ENCODE measurements at regions not wholly inside any gene's neighbourhood (a gene's known extent, or its start where the extent isn't known, plus 50 kb on each side); places are given as distances from the start of the nearest gene placed in this dataset.

DNA sequence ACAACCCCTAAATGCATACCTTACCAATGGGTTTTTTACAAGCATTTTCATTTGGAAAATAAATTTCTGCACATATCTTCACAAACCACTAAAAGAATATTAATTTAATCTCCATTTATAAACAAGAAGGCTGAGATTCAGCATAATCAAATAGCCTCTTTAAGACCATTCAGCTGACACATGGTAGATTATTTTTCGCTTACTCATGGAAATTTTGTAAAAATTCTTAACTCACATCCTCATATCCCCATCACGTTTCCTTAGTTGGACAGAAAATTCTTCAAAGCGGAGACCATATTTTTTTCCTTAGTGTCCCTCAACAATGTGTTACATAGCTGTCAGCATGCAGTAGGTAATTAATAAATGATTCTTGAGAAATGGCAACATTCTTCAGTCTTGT lies 439.6 kb upstream of the PTCHD4 start:
- Histone ChIP-seq H4K20me1 (ENCODE audit: low read length) (no peaks in the 10 kb centered on the region), H3K27ac (ENCODE audit: low read length) (no peak overlapping the region), H3K9ac (ENCODE audit: low read length) (no peak overlapping the region), H3K4me3 (ENCODE audit: low read length) (no peak overlapping the region), H3K79me2 (ENCODE audit: low read length) (no peaks in the 10 kb centered on the region), H3K36me3 (ENCODE audit: low read depth, low read length) (no peaks in the 10 kb centered on the region), H3K9me3 (ENCODE audit: low read length) (no peaks in the 10 kb centered on the region), H3K9me2 (replicated peaks; ENCODE audit: low read length) (no peaks in the 10 kb centered on the region), H3F3A (ENCODE audit: low read length, unreplicated experiment) (no peaks in the 10 kb centered on the region), H3K27me3 (ENCODE audit: low read length) (no peaks in the 10 kb centered on the region), H3K4me1 (ENCODE audit: insufficient read depth, low read length) (no peaks in the 10 kb centered on the region), H3K4me2 (ENCODE audit: low read length) (no peak overlapping the region), H2AFZ (ENCODE audit: low read length) (no peak overlapping the region)
- intact Hi-C loops (cut with micrococcal nuclease): no loop called here
- ATAC-seq (no peak), DNase-seq (no peak)
- POLR2A ChIA-PET (ENCODE audit: unreplicated experiment): no interaction called here
- TF ChIP-seq EZH2phosphoT487 (IDR thresholded peaks at IDR 0.05; ENCODE audit: borderline replicate concordance, low read length) (no peak), EZH2 (IDR thresholded peaks at IDR 0.05; ENCODE audit: low read length, unreplicated experiment) (no peak)
- TF ChIP-seq, protein P1, sequence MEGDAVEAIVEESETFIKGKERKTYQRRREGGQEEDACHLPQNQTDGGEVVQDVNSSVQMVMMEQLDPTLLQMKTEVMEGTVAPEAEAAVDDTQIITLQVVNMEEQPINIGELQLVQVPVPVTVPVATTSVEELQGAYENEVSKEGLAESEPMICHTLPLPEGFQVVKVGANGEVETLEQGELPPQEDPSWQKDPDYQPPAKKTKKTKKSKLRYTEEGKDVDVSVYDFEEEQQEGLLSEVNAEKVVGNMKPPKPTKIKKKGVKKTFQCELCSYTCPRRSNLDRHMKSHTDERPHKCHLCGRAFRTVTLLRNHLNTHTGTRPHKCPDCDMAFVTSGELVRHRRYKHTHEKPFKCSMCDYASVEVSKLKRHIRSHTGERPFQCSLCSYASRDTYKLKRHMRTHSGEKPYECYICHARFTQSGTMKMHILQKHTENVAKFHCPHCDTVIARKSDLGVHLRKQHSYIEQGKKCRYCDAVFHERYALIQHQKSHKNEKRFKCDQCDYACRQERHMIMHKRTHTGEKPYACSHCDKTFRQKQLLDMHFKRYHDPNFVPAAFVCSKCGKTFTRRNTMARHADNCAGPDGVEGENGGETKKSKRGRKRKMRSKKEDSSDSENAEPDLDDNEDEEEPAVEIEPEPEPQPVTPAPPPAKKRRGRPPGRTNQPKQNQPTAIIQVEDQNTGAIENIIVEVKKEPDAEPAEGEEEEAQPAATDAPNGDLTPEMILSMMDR (conservative IDR thresholded peaks at IDR 0.05; ENCODE audit: low read depth, low read length): no peak
- CTCF ChIA-PET: no interaction called here
- BruUV-seq (replicated peaks): no TSS peak

DNA sequence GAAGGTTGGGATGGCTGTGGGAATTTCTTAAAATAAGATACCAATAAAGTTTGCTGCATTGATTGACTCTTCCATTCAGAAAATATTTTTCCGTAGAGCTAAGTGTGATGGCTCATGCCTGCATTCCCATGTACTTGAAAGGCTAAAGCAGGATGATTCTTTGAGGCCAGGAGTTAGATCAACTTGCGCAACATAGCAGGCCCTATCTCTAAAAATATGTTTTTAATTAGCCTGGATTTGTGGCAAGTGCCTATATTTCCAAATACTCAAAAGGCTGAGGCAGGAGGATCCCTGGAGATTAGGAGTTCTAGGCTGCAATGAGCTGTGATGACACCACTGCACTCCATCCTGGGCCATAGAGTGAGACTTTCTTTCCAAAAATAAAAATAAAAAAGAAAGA lies 431.2 kb upstream of the PTCHD4 start:
- Histone ChIP-seq H3K9me2 (replicated peaks; ENCODE audit: low read length) (no peaks in the 10 kb centered on the region), H3K27ac (ENCODE audit: low read length) (peak overlapping the region; percentile 55), H4K20me1 (ENCODE audit: low read length) (no peaks in the 10 kb centered on the region), H3K79me2 (ENCODE audit: low read length) (no peaks in the 10 kb centered on the region), H3K9ac (ENCODE audit: low read length) (no peak overlapping the region), H3K27me3 (ENCODE audit: low read length) (no peaks in the 10 kb centered on the region), H3K4me3 (ENCODE audit: low read length) (no peak overlapping the region), H3K4me1 (ENCODE audit: insufficient read depth, low read length) (peaks cover 16% of the 10 kb centered on the region), H3K9me3 (ENCODE audit: low read length) (0 out of 2 replicates have a peak, but pooled peaks cover 4% of the 10 kb centered on the region), H3K4me2 (ENCODE audit: low read length) (peak overlapping the region; percentile 38; the same call in 1 of the 2 replicates), H2AFZ (ENCODE audit: low read length) (no peak overlapping the region), H3K36me3 (ENCODE audit: low read depth, low read length) (no peaks in the 10 kb centered on the region), H3F3A (ENCODE audit: low read length, unreplicated experiment) (peaks cover 4% of the 10 kb centered on the region)
- no TSS peak for BruUV-seq (replicated peaks)
- CTCF ChIA-PET: no interaction called here
- POLR2A ChIA-PET (ENCODE audit: unreplicated experiment): no interaction called here
- DNase-seq: peak; percentile 17
- peak; percentile 33; the same call in 1 of the 2 replicates for ATAC-seq
- no peak for TF ChIP-seq EZH2 (IDR thresholded peaks at IDR 0.05; ENCODE audit: low read length, unreplicated experiment)
- TF ChIP-seq, protein P1 (conservative IDR thresholded peaks at IDR 0.05; ENCODE audit: low read depth, low read length): no peak
- TF ChIP-seq EZH2phosphoT487 (IDR thresholded peaks at IDR 0.05; ENCODE audit: borderline replicate concordance, low read length): no peak
- intact Hi-C loops (cut with micrococcal nuclease): no loop called here

DNA sequence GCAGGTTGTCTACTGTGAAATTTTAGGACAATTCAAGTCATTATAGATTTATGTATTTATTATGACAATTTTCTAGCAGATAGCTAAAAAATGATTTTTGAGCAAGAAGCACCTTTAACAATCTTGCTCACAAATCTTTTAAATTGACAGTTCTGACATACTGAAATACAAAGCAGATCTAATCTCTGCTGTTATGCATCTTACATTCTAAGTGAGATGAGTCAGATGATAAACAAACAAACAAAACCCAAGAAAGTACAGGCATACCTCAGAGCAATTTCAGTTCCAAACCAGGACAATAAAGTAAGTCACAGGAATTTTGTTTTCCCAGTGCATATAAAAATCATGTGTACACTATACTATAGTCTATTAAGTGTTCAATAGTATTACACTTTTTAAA lies 430.7 kb upstream of the PTCHD4 start:
- no peak overlapping the region for H2AFZ ChIP-seq (ENCODE audit: low read length)
- intact Hi-C loops (cut with micrococcal nuclease): loop anchor here (1.0 kb wide), 1 partner anchor 216 kb away; no protein-coding TSS in a partner anchor
- no peak overlapping the region for H3K9ac ChIP-seq (ENCODE audit: low read length)
- H3K4me2 ChIP-seq (ENCODE audit: low read length): peak overlapping the region; percentile 38; the same call in 1 of the 2 replicates
- TF ChIP-seq, protein P1 (conservative IDR thresholded peaks at IDR 0.05; ENCODE audit: low read depth, low read length): no peak
- TF ChIP-seq EZH2 (IDR thresholded peaks at IDR 0.05; ENCODE audit: low read length, unreplicated experiment): no peak
- no peaks in the 10 kb centered on the region for H3K9me2 ChIP-seq (replicated peaks; ENCODE audit: low read length)
- H3K27ac ChIP-seq (ENCODE audit: low read length): peak overlapping the region; percentile 55
- ChIA-PET CTCF (interaction anchor here (0.6 kb wide), 1 partner anchor 440 kb away, joined by 5 read pairs; no protein-coding TSS in a partner anchor), POLR2A (ENCODE audit: unreplicated experiment) (no interaction called here)
- peak; percentile 98 for ATAC-seq
- H4K20me1 ChIP-seq (ENCODE audit: low read length): no peaks in the 10 kb centered on the region
- peaks cover 4% of the 10 kb centered on the region for H3F3A ChIP-seq (ENCODE audit: low read length, unreplicated experiment)
- H3K36me3 ChIP-seq (ENCODE audit: low read depth, low read length): no peaks in the 10 kb centered on the region
- H3K4me1 ChIP-seq (ENCODE audit: insufficient read depth, low read length): peaks cover 16% of the 10 kb centered on the region
- H3K9me3 ChIP-seq (ENCODE audit: low read length): 0 out of 2 replicates have a peak, but pooled peaks cover 4% of the 10 kb centered on the region
- no peaks in the 10 kb centered on the region for H3K79me2 ChIP-seq (ENCODE audit: low read length)
- no TSS peak for BruUV-seq (replicated peaks)
- no peak overlapping the region for H3K4me3 ChIP-seq (ENCODE audit: low read length)
- peak; percentile 84 for DNase-seq
- H3K27me3 ChIP-seq (ENCODE audit: low read length): no peaks in the 10 kb centered on the region

All from PC-3 (cell line).